Tibial artery (tissue), 4 donors: ENCODE measurements at regions not wholly inside any gene's neighbourhood (a gene's known extent, or its start where the extent isn't known, plus 50 kb on each side); places are given as distances from the start of the nearest gene placed in this dataset.

Experiments used
- DNase-seq, 2 donors: peaks; one replicate each; pipeline ENCODE4 v3.0.0-alpha.2; 2019
- H3K27ac ChIP-seq, 2 donors: fragments of 200-600 bp; sonication (generic) in 1 of 2; 1 replicate in 1 of 2; 2 replicates in 1 of 2; pipeline ENCODE4 v1.5.1; 2018 to 2019; ENCODE audit warnings: mild to moderate bottlenecking in 1 of 2
- H3K27me3 ChIP-seq, 2 donors: fragments of 200-600 bp; sonication (generic) in 1 of 2; one replicate each; pipeline versions ENCODE4 v1.5.1 to v1.6.0; 2016 to 2019
- H3K36me3 ChIP-seq, 3 donors: fragments of 200-600 bp; sonication (generic) in 2 of 3; one replicate each; pipeline ENCODE4 v1.5.1; 2016 to 2019; ENCODE audit warnings: mild to moderate bottlenecking in 2 of 3
- H3K4me1 ChIP-seq, 4 donors: fragments of 200-600 bp; sonication (generic) in 2 of 4; 1 replicate in 3 of 4; 2 replicates in 1 of 4; pipeline ENCODE4 v1.5.1; 2016 to 2019
- H3K4me3 ChIP-seq, 2 donors: fragments of 200-600 bp; sonication (generic) in 1 of 2; 1 replicate in 1 of 2; 2 replicates in 1 of 2; pipeline ENCODE4 v1.5.1; 2018 to 2019; ENCODE audit warnings: mild to moderate bottlenecking in 2 of 2
- H3K9me3 ChIP-seq, 3 donors: fragments of 200-600 bp; sonication (generic) in 1 of 3; one replicate each; pipeline ENCODE4 v1.5.1; 2016 to 2019
- intact Hi-C: fragments of 100-400 bp; cut with DNase I; formaldehyde crosslinking; loops from one replicate; pipeline ENCODE4 v1.15.0; 2023; ENCODE audit warnings: low total_unique reads
- TF ChIP-seq, protein P1 (sequence below), 2 experiments: fragments of 200-600 bp in 1 of 2; fragments of 450-650 bp in 1 of 2; IDR thresholded peaks; one replicate each; pipeline ENCODE4 v1.5.1; 2017 to 2019; ENCODE audit warnings: antibody characterized with exemption in 2 of 2, mild to moderate bottlenecking in 1 of 2, moderate library complexity in 1 of 2

- intact Hi-C loops = no loop called here
- no peaks in the 10 kb centered on the region for H3K36me3 ChIP-seq
- no peaks in the 10 kb centered on the region for H3K27me3 ChIP-seq
- no peak overlapping the region for H3K4me3 ChIP-seq
- peaks cover 0 to 7% (median 0%) of the 10 kb centered on the region in 4 donors for H3K4me1 ChIP-seq
- TF ChIP-seq, protein P1, sequence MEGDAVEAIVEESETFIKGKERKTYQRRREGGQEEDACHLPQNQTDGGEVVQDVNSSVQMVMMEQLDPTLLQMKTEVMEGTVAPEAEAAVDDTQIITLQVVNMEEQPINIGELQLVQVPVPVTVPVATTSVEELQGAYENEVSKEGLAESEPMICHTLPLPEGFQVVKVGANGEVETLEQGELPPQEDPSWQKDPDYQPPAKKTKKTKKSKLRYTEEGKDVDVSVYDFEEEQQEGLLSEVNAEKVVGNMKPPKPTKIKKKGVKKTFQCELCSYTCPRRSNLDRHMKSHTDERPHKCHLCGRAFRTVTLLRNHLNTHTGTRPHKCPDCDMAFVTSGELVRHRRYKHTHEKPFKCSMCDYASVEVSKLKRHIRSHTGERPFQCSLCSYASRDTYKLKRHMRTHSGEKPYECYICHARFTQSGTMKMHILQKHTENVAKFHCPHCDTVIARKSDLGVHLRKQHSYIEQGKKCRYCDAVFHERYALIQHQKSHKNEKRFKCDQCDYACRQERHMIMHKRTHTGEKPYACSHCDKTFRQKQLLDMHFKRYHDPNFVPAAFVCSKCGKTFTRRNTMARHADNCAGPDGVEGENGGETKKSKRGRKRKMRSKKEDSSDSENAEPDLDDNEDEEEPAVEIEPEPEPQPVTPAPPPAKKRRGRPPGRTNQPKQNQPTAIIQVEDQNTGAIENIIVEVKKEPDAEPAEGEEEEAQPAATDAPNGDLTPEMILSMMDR (IDR thresholded peaks at IDR 0.05) = no peak
- H3K27ac ChIP-seq = no peak overlapping the region
- H3K9me3 ChIP-seq = no peaks in the 10 kb centered on the region
- no peak for DNase-seq
Measured at GRCh38 chr7:115299397-115300037, 377.6 kb downstream of the MDFIC start.

- Histone ChIP-seq H3K36me3 (no peaks in the 10 kb centered on the region), H3K27ac (no peak overlapping the region), H3K4me1 (peaks cover 0 to 7% (median 0%) of the 10 kb centered on the region in 4 donors), H3K27me3 (no peaks in the 10 kb centered on the region), H3K9me3 (no peaks in the 10 kb centered on the region), H3K4me3 (no peak overlapping the region)
- intact Hi-C loops = no loop called here
- no peak for DNase-seq
- TF ChIP-seq, protein P1 (IDR thresholded peaks at IDR 0.05) = no peak
Measured at GRCh38 chr7:115297656-115298055, 375.8 kb downstream of the MDFIC start.

- no peaks in the 10 kb centered on the region for H3K36me3 ChIP-seq
- H3K4me1 ChIP-seq = no peaks in the 10 kb centered on the region
- no peak overlapping the region for H3K27ac ChIP-seq
- no peak for DNase-seq
- H3K4me3 ChIP-seq = no peak overlapping the region
- intact Hi-C loops = no loop called here
- no peaks in the 10 kb centered on the region for H3K27me3 ChIP-seq
- TF ChIP-seq, protein P1 (IDR thresholded peaks at IDR 0.05) = no peak
- no peaks in the 10 kb centered on the region for H3K9me3 ChIP-seq
Measured at GRCh38 chr7:115293628-115294240, 371.8 kb downstream of the MDFIC start.

DNA sequence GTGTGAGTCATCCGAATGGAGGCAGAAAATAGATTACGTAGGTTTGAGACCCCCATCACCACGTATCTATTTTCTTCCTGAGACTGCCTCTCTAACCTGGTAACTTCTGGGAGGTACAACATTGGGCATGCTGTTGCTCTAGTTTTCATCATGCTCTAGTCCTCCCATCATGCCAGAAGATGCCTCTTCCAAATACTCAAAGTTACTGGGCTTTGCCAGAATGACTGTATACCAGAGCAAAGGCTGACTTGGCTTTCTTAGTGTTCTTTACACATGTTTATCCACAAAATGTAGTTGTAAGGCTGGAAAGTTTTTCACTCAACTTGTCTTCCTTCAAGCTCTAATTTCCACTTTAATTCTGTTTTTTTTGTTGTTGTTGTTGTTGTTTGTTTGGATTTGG lies 370.5 kb downstream of the MDFIC start:
- H3K9me3 ChIP-seq = no peaks in the 10 kb centered on the region
- H3K4me1 ChIP-seq = no peaks in the 10 kb centered on the region
- no peaks in the 10 kb centered on the region for H3K36me3 ChIP-seq
- H3K4me3 ChIP-seq = no peak overlapping the region
- no peak overlapping the region for H3K27ac ChIP-seq
- TF ChIP-seq, protein P1 (IDR thresholded peaks at IDR 0.05) = no peak
- no peaks in the 10 kb centered on the region for H3K27me3 ChIP-seq
- no peak for DNase-seq
- intact Hi-C loops = no loop called here

DNA sequence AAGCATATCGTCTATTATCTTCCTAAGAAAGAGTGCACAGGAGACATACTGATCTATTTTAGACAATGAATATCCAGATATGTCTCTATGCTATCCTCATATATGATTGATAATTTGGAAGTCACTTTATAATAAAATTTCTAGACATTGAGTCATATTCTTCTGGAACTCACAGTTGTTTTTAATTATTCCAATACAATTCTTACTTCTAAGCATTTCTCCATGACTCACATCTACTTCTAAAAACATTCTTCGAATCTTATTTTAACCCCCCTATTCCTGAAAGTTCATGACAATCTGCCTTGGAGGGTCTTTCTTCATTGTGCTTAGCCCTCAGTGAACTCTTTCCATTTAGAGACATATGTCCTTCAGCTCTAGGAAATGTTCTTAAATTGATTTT lies 368.1 kb downstream of the MDFIC start:
- no peak overlapping the region for H3K4me3 ChIP-seq
- no peaks in the 10 kb centered on the region for H3K4me1 ChIP-seq
- H3K36me3 ChIP-seq = no peaks in the 10 kb centered on the region
- no peak overlapping the region for H3K27ac ChIP-seq
- TF ChIP-seq, protein P1 (IDR thresholded peaks at IDR 0.05) = no peak
- intact Hi-C loops = no loop called here
- H3K27me3 ChIP-seq = no peaks in the 10 kb centered on the region
- H3K9me3 ChIP-seq = no peaks in the 10 kb centered on the region
- DNase-seq = no peak
